Liver (tissue), 8 donors: ENCODE measurements at regions not wholly inside any gene's neighbourhood (a gene's known extent, or its start where the extent isn't known, plus 50 kb on each side); places are given as distances from the start of the nearest gene placed in this dataset.

Experiments
- DNase-seq: peaks from one replicate; pipeline ENCODE4 v3.0.0-alpha.2; 2017; ENCODE audit warnings: low spot score
- H3K27ac ChIP-seq, 2 donors: one replicate each; pipeline ENCODE4 v1.7.0; 2013; ENCODE audit warnings: inconsistent platforms in 2 of 2, low read length in 2 of 2, control low read depth in 1 of 2, low read depth in 1 of 2, mild to moderate bottlenecking in 1 of 2
- H3K27me3 ChIP-seq, 4 donors: one replicate each; pipeline versions ENCODE4 v1.6.1 to v1.7.0; 2013; ENCODE audit warnings: low read length in 3 of 4, inconsistent platforms in 1 of 4, mild to moderate bottlenecking in 1 of 4, moderate library complexity in 1 of 4; ENCODE audit not compliant: control insufficient read depth in 4 of 4, insufficient read depth in 4 of 4
- H3K36me3 ChIP-seq, 4 donors: one replicate each; pipeline versions ENCODE4 v1.6.1 to v1.7.0; 2013; ENCODE audit warnings: low read length in 3 of 4, mild to moderate bottlenecking in 3 of 4, low read depth in 1 of 4, moderate library complexity in 1 of 4; ENCODE audit not compliant: control insufficient read depth in 4 of 4, insufficient read depth in 3 of 4
- H3K4me1 ChIP-seq, 4 donors: one replicate each; pipeline versions ENCODE4 v1.6.1 to v1.7.0; 2013; ENCODE audit warnings: low read length in 3 of 4, mild to moderate bottlenecking in 3 of 4, moderate library complexity in 1 of 4; ENCODE audit not compliant: control insufficient read depth in 4 of 4, insufficient read depth in 4 of 4
- H3K4me3 ChIP-seq, 3 donors: one replicate each; pipeline versions ENCODE4 v1.6.1 to v1.7.0; 2013; ENCODE audit warnings: low read length in 3 of 3, control low read depth in 1 of 3, low read depth in 1 of 3, mild to moderate bottlenecking in 1 of 3
- H3K9ac ChIP-seq, 2 donors: one replicate each; pipeline ENCODE4 v1.7.0; 2013; ENCODE audit warnings: low read length in 2 of 2, mild to moderate bottlenecking in 2 of 2, moderate library complexity in 2 of 2, control low read depth in 1 of 2, low read depth in 1 of 2
- H3K9me3 ChIP-seq, 4 donors: one replicate each; pipeline versions ENCODE4 v1.6.1 to v1.7.0; 2013; ENCODE audit warnings: low read length in 3 of 4; ENCODE audit not compliant: control insufficient read depth in 4 of 4
- EGR1 ChIP-seq, 2 donors: IDR thresholded peaks; 2 replicates each; pipeline ENCODE4 v1.6.1; 2016 to 2018; ENCODE audit warnings: antibody characterized with exemption in 2 of 2, low read depth in 2 of 2
- FOXA1 ChIP-seq: IDR thresholded peaks from 2 replicates; pipeline ENCODE4 v1.6.1; 2016; ENCODE audit warnings: antibody characterized with exemption
- FOXA2 ChIP-seq: IDR thresholded peaks from 2 replicates; pipeline ENCODE4 v1.6.1; 2016; ENCODE audit warnings: antibody characterized with exemption
- GABPA ChIP-seq, 2 donors: IDR thresholded peaks in 1 of 2; conservative IDR thresholded peaks in 1 of 2; 2 replicates each; pipeline ENCODE4 v1.6.1; 2016; ENCODE audit warnings: antibody characterized with exemption in 2 of 2, mild to moderate bottlenecking in 1 of 2, moderate library complexity in 1 of 2
- HNF4A ChIP-seq, 2 donors: conservative IDR thresholded peaks; 2 replicates each; pipeline ENCODE4 v1.6.1; 2016; ENCODE audit warnings: antibody characterized with exemption in 2 of 2, mild to moderate bottlenecking in 2 of 2
- HNF4G ChIP-seq: IDR thresholded peaks from 2 replicates; pipeline ENCODE4 v1.6.1; 2016; ENCODE audit warnings: antibody characterized with exemption
- JUND ChIP-seq, 2 donors: IDR thresholded peaks; 2 replicates each; pipeline ENCODE4 v1.6.1; 2016; ENCODE audit warnings: antibody characterized with exemption in 2 of 2
- NR2F2 ChIP-seq: IDR thresholded peaks from 2 replicates; pipeline ENCODE4 v1.6.1; 2016; ENCODE audit warnings: antibody characterized with exemption
- RAD21 ChIP-seq, 2 donors: IDR thresholded peaks; 2 replicates each; pipeline ENCODE4 v1.6.1; 2016; ENCODE audit warnings: antibody characterized with exemption in 2 of 2, mild to moderate bottlenecking in 2 of 2
- RXRA ChIP-seq, 2 donors: IDR thresholded peaks; 2 replicates each; pipeline ENCODE4 v1.6.1; 2017 to 2018; ENCODE audit warnings: antibody characterized with exemption in 2 of 2, mild to moderate bottlenecking in 1 of 2
- TAF1 ChIP-seq: conservative IDR thresholded peaks from 2 replicates; pipeline ENCODE4 v1.6.1; 2016; ENCODE audit warnings: antibody characterized with exemption, mild to moderate bottlenecking
- YY1 ChIP-seq: IDR thresholded peaks from 2 replicates; pipeline ENCODE4 v1.6.1; 2016; ENCODE audit warnings: antibody characterized with exemption, mild to moderate bottlenecking
- WGBS: extraction: QIAGEN DNeasy Blood & Tissue Kit; methylation state at CpG from one replicate; pipeline ENCODE4 v1.1.7; 2013; 5-methylcytosine and 5-hydroxymethylcytosine counted together
- TF ChIP-seq, protein P1 (sequence below): IDR thresholded peaks from 2 replicates; pipeline ENCODE4 v1.6.1; 2016; ENCODE audit warnings: antibody characterized with exemption
- TF ChIP-seq, protein P2 (sequence below): IDR thresholded peaks from 2 replicates; pipeline ENCODE4 v1.6.1; 2016; ENCODE audit warnings: antibody characterized with exemption
- TF ChIP-seq, protein P3 (sequence below): IDR thresholded peaks from 2 replicates; pipeline ENCODE4 v1.6.1; 2016; ENCODE audit warnings: antibody characterized with exemption, mild to moderate bottlenecking
- TF ChIP-seq, protein P4 (sequence below): IDR thresholded peaks from 2 replicates; pipeline ENCODE4 v1.6.1; 2016; ENCODE audit warnings: antibody characterized with exemption
- TF ChIP-seq, protein P5 (sequence below): fragments of 150-350 bp; IDR thresholded peaks from 2 replicates; pipeline ENCODE4 v1.5.1; 2017; ENCODE audit warnings: improper control_type of control experiment, low read depth, low read length; ENCODE audit not compliant: missing input control
- donor health status: healthy.
- donor health status: healthy.
- donor health status: healthy.
- donor health status: healthy.
- donor health status: healthy.

DNA sequence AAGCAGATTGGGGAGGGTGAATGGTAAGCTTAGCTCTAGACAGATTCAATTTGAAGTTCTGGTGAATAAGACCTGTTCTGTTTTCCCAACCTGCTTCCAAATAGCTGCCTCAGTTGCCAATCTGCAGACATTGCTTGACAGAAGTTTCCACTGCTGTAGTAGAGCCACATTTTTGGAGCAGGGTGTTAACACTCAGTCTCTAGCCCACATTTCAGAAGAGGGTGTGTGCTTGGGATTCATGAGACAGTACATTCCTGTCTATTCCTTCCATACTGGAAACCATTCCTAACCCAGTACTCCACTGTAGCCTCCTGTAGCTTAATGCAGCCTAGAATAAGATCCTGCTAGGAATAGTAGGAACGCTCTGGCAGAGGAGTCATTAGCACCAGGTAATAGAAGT is 450.5 kb downstream of the NUF2 start:
- WGBS: 93% methylated on average over 1 of the region's 1 CpG
- TF ChIP-seq TAF1 (no peak), HNF4A (conservative IDR thresholded peaks at IDR 0.05) (no peak), HNF4G (no peak), NR2F2 (no peak), YY1 (no peak), RAD21 (IDR thresholded peaks at IDR 0.05) (no peak), GABPA (IDR thresholded peaks at IDR 0.05 in 1 of 2, conservative IDR thresholded peaks at IDR 0.05 in 1 of 2) (no peak)
- TF ChIP-seq, protein P1, sequence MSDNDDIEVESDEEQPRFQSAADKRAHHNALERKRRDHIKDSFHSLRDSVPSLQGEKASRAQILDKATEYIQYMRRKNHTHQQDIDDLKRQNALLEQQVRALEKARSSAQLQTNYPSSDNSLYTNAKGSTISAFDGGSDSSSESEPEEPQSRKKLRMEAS: no peak
- TF ChIP-seq, protein P2, sequence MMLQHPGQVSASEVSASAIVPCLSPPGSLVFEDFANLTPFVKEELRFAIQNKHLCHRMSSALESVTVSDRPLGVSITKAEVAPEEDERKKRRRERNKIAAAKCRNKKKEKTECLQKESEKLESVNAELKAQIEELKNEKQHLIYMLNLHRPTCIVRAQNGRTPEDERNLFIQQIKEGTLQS: no peak
- TF ChIP-seq, protein P3, sequence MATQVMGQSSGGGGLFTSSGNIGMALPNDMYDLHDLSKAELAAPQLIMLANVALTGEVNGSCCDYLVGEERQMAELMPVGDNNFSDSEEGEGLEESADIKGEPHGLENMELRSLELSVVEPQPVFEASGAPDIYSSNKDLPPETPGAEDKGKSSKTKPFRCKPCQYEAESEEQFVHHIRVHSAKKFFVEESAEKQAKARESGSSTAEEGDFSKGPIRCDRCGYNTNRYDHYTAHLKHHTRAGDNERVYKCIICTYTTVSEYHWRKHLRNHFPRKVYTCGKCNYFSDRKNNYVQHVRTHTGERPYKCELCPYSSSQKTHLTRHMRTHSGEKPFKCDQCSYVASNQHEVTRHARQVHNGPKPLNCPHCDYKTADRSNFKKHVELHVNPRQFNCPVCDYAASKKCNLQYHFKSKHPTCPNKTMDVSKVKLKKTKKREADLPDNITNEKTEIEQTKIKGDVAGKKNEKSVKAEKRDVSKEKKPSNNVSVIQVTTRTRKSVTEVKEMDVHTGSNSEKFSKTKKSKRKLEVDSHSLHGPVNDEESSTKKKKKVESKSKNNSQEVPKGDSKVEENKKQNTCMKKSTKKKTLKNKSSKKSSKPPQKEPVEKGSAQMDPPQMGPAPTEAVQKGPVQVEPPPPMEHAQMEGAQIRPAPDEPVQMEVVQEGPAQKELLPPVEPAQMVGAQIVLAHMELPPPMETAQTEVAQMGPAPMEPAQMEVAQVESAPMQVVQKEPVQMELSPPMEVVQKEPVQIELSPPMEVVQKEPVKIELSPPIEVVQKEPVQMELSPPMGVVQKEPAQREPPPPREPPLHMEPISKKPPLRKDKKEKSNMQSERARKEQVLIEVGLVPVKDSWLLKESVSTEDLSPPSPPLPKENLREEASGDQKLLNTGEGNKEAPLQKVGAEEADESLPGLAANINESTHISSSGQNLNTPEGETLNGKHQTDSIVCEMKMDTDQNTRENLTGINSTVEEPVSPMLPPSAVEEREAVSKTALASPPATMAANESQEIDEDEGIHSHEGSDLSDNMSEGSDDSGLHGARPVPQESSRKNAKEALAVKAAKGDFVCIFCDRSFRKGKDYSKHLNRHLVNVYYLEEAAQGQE: no peak
- TF ChIP-seq, protein P4, sequence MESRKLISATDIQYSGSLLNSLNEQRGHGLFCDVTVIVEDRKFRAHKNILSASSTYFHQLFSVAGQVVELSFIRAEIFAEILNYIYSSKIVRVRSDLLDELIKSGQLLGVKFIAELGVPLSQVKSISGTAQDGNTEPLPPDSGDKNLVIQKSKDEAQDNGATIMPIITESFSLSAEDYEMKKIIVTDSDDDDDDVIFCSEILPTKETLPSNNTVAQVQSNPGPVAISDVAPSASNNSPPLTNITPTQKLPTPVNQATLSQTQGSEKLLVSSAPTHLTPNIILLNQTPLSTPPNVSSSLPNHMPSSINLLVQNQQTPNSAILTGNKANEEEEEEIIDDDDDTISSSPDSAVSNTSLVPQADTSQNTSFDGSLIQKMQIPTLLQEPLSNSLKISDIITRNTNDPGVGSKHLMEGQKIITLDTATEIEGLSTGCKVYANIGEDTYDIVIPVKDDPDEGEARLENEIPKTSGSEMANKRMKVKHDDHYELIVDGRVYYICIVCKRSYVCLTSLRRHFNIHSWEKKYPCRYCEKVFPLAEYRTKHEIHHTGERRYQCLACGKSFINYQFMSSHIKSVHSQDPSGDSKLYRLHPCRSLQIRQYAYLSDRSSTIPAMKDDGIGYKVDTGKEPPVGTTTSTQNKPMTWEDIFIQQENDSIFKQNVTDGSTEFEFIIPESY: no peak
- H3K4me3 ChIP-seq: no peak overlapping the region

DNA sequence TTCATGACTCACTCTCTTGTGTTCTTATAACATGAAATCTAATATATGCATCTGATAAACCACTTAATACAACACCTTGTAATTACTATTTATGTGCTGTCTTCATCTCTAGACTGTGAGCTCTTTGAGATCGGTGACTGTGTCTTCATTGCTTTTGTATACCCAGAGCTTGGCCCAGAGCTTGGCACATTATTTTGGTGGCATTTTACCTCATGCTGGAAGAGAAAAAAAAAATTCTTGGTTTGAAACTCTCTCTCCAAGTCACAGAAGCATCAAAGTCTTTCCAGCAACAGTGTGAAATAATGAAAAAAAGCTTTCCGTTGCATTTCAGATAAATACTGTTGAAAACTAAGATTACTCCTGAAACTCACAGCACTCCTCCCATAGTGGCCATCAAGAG is 451.6 kb downstream of the NUF2 start:
- H3K27me3 ChIP-seq: no peaks in the 10 kb centered on the region
- DNase-seq: no peak
- H3K36me3 ChIP-seq: no peaks in the 10 kb centered on the region
- H3K9ac ChIP-seq: no peak overlapping the region
- no peaks in the 10 kb centered on the region for H3K4me1 ChIP-seq
- no peak overlapping the region for H3K4me3 ChIP-seq
- WGBS: 91% methylated on average over 2 of the region's 2 CpGs
- H3K27ac ChIP-seq: no peak overlapping the region
- no peaks in the 10 kb centered on the region for H3K9me3 ChIP-seq
- TF ChIP-seq FOXA1 (no peak), YY1 (no peak), RXRA (IDR thresholded peaks at IDR 0.05) (no peak), FOXA2 (no peak), NR2F2 (no peak), TAF1 (no peak), RAD21 (IDR thresholded peaks at IDR 0.05) (no peak), JUND (IDR thresholded peaks at IDR 0.05) (no peak), EGR1 (IDR thresholded peaks at IDR 0.05; ENCODE audit: low read depth in 2 of 2) (no peak)
- TF ChIP-seq, protein P1: no peak
- TF ChIP-seq, protein P4: no peak
- TF ChIP-seq, protein P3: no peak
- TF ChIP-seq, protein P2: no peak
- TF ChIP-seq, protein P5, sequence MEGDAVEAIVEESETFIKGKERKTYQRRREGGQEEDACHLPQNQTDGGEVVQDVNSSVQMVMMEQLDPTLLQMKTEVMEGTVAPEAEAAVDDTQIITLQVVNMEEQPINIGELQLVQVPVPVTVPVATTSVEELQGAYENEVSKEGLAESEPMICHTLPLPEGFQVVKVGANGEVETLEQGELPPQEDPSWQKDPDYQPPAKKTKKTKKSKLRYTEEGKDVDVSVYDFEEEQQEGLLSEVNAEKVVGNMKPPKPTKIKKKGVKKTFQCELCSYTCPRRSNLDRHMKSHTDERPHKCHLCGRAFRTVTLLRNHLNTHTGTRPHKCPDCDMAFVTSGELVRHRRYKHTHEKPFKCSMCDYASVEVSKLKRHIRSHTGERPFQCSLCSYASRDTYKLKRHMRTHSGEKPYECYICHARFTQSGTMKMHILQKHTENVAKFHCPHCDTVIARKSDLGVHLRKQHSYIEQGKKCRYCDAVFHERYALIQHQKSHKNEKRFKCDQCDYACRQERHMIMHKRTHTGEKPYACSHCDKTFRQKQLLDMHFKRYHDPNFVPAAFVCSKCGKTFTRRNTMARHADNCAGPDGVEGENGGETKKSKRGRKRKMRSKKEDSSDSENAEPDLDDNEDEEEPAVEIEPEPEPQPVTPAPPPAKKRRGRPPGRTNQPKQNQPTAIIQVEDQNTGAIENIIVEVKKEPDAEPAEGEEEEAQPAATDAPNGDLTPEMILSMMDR: no peak

More for the DNA sequence above, 450.5 kb downstream of the NUF2 start:
- Histone ChIP-seq H3K36me3 (no peaks in the 10 kb centered on the region), H3K27me3 (no peaks in the 10 kb centered on the region), H3K9me3 (no peaks in the 10 kb centered on the region), H3K4me1 (no peaks in the 10 kb centered on the region), H3K9ac (no peak overlapping the region), H3K27ac (no peak overlapping the region)
- no peak for DNase-seq
